Glutamatergic neuron (in vitro differentiated cells): ENCODE measurements at regions not wholly inside any gene's neighbourhood (a gene's known extent, or its start where the extent isn't known, plus 50 kb on each side); places are given as distances from the start of the nearest gene placed in this dataset.

Experiments used
- DNase-seq: peaks from one replicate; pipeline ENCODE4 v3.0.0; 2022
- H3K27ac Mint-ChIP-seq: one replicate; pipeline ENCODE4 v1.8.0; 2020; ENCODE audit warnings: mild to moderate bottlenecking, mixed read lengths, inconsistent platforms; ENCODE audit not compliant: unreplicated experiment
- H3K27me3 Mint-ChIP-seq: one replicate; pipeline ENCODE4 v1.8.0; 2020; ENCODE audit warnings: mild to moderate bottlenecking, moderate library complexity, mixed read lengths, inconsistent platforms; ENCODE audit not compliant: unreplicated experiment
- H3K36me3 Mint-ChIP-seq: one replicate; pipeline ENCODE4 v1.8.0; 2020; ENCODE audit warnings: mild to moderate bottlenecking, mixed read lengths, inconsistent platforms; ENCODE audit not compliant: unreplicated experiment
- H3K4me1 Mint-ChIP-seq: one replicate; pipeline ENCODE4 v1.8.0; 2020; ENCODE audit warnings: mild to moderate bottlenecking, low read depth, mixed read lengths, inconsistent platforms; ENCODE audit not compliant: unreplicated experiment
- H3K4me3 Mint-ChIP-seq: one replicate; pipeline ENCODE4 v1.8.0; 2020; ENCODE audit warnings: mild to moderate bottlenecking, mixed read lengths, inconsistent platforms; ENCODE audit not compliant: unreplicated experiment
- H3K9me3 Mint-ChIP-seq: one replicate; pipeline ENCODE4 v1.8.0; 2020; ENCODE audit warnings: mild to moderate bottlenecking, moderate library complexity, mixed read lengths, inconsistent platforms; ENCODE audit not compliant: unreplicated experiment
- CTCF ChIP-seq: fragments of 200-600 bp; sonication (generic); IDR thresholded peaks from one replicate; pipeline ENCODE4 v1.5.0; 2021; ENCODE audit not compliant: partially characterized antibody, unreplicated experiment

GRCh38 chr17:12521416-12521815 is 144.3 kb upstream of the MYOCD start:
- no peak for TF ChIP-seq CTCF
- Mint-ChIP-seq H3K27ac (no peak overlapping the region), H3K4me1 (peaks cover 10% of the 10 kb centered on the region), H3K4me3 (no peak overlapping the region), H3K27me3 (no peaks in the 10 kb centered on the region), H3K36me3 (no peaks in the 10 kb centered on the region), H3K9me3 (peaks cover 4% of the 10 kb centered on the region)
- no peak for DNase-seq

- no peak overlapping the region for H3K27ac Mint-ChIP-seq
- no peaks in the 10 kb centered on the region for H3K36me3 Mint-ChIP-seq
- no peaks in the 10 kb centered on the region for H3K27me3 Mint-ChIP-seq
- no peak overlapping the region for H3K4me3 Mint-ChIP-seq
- DNase-seq: no peak
- no peak for TF ChIP-seq CTCF
- peaks cover 4% of the 10 kb centered on the region for H3K9me3 Mint-ChIP-seq
- H3K4me1 Mint-ChIP-seq: peaks cover 10% of the 10 kb centered on the region
Observed at GRCh38 chr17:12522336-12522735, 143.4 kb upstream of the MYOCD start.

- H3K27me3 Mint-ChIP-seq: no peaks in the 10 kb centered on the region
- H3K4me1 Mint-ChIP-seq: peaks cover 10% of the 10 kb centered on the region
- H3K4me3 Mint-ChIP-seq: no peak overlapping the region
- H3K9me3 Mint-ChIP-seq: peaks cover 4% of the 10 kb centered on the region
- H3K36me3 Mint-ChIP-seq: no peaks in the 10 kb centered on the region
- DNase-seq: no peak
- H3K27ac Mint-ChIP-seq: no peak overlapping the region
- TF ChIP-seq CTCF: no peak
Observed at GRCh38 chr17:12522743-12523183, 142.9 kb upstream of the MYOCD start.

GRCh38 chr17:12523244-12523643 is 142.4 kb upstream of the MYOCD start:
- Mint-ChIP-seq H3K36me3 (no peaks in the 10 kb centered on the region), H3K4me3 (no peak overlapping the region), H3K9me3 (peaks cover 4% of the 10 kb centered on the region), H3K4me1 (peaks cover 10% of the 10 kb centered on the region), H3K27me3 (no peaks in the 10 kb centered on the region), H3K27ac (no peak overlapping the region)
- TF ChIP-seq CTCF: no peak
- no peak for DNase-seq

- peaks cover 1% of the 10 kb centered on the region for H3K4me1 Mint-ChIP-seq
- no peaks in the 10 kb centered on the region for H3K27me3 Mint-ChIP-seq
- no peak for DNase-seq
- no peak overlapping the region for H3K27ac Mint-ChIP-seq
- H3K4me3 Mint-ChIP-seq: no peak overlapping the region
- no peaks in the 10 kb centered on the region for H3K36me3 Mint-ChIP-seq
- no peak for TF ChIP-seq CTCF
- peaks cover 2% of the 10 kb centered on the region for H3K9me3 Mint-ChIP-seq
Observed at GRCh38 chr17:12528036-12528435, 137.7 kb upstream of the MYOCD start.
